ENCODE measurements at regions not wholly inside any gene's neighbourhood (a gene's known extent, or its start where the extent isn't known, plus 50 kb on each side); places are given as distances from the start of the nearest gene placed in this dataset.

- TF ChIP-seq CTCF (IDR thresholded peaks at IDR 0.05; ENCODE audit: low read length) (no peak), EZH2 (IDR thresholded peaks at IDR 0.05; ENCODE audit: borderline replicate concordance, low read length) (no peak)
Observed at GRCh38 chr6:108777536-108777935, 70.7 kb upstream of the ARMC2 start.

Measured in OCI-LY1 (cell line).